ENCODE measurements at regions not wholly inside any gene's neighbourhood (a gene's known extent, or its start where the extent isn't known, plus 50 kb on each side); places are given as distances from the start of the nearest gene placed in this dataset.

DNA sequence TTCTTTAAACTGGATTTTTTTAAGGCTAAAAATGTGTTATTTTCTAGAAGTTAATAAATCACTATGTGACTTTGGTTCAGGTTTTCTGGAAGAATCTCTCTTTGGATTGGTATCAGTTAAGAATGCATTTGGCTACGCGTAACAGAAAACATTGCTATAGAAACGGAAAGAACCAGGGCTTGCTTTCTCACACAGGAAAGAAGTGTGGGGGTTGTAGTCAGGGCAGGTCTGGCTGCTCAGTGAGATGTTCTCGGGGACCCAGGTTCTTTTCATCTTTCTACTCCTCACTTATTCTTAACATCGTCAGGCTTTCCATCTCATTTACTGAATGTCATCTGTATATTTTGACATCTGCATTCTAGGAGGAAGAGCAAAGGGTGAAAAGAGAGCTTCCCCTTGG lies 191.4 kb downstream of the ZBTB18 start:
- Histone ChIP-seq H3K27me3 (ENCODE audit: insufficient read depth, low read length, poor library complexity, severe bottlenecking) (no peaks in the 10 kb centered on the region), H3K4me2 (ENCODE audit: low read depth, low read length, poor library complexity, severe bottlenecking) (no peak overlapping the region), H3K9ac (ENCODE audit: low read depth, low read length, poor library complexity, severe bottlenecking) (no peak overlapping the region), H3K4me3 (ENCODE audit: low read length, poor library complexity, severe bottlenecking) (no peak overlapping the region), H3K79me2 (ENCODE audit: insufficient read depth, low read length) (no peaks in the 10 kb centered on the region), H3K36me3 (ENCODE audit: insufficient read depth, low read length) (no peaks in the 10 kb centered on the region), H2AFZ (ENCODE audit: low read length) (no peak overlapping the region), H3K9me3 (ENCODE audit: insufficient read depth, low read depth, low read length) (no peaks in the 10 kb centered on the region), H3K4me1 (ENCODE audit: insufficient read depth, low read length, poor library complexity, severe bottlenecking) (no peaks in the 10 kb centered on the region), H4K20me1 (ENCODE audit: insufficient read depth, low read length, poor library complexity, severe bottlenecking) (no peaks in the 10 kb centered on the region), H3K9me2 (replicated peaks; ENCODE audit: low read depth, low read length) (no peaks in the 10 kb centered on the region), H3F3A (ENCODE audit: low read depth) (no peaks in the 10 kb centered on the region)
- TF ChIP-seq EZH2phosphoT487 (IDR thresholded peaks at IDR 0.05; ENCODE audit: borderline replicate concordance) = no peak
- TF ChIP-seq, protein P1, sequence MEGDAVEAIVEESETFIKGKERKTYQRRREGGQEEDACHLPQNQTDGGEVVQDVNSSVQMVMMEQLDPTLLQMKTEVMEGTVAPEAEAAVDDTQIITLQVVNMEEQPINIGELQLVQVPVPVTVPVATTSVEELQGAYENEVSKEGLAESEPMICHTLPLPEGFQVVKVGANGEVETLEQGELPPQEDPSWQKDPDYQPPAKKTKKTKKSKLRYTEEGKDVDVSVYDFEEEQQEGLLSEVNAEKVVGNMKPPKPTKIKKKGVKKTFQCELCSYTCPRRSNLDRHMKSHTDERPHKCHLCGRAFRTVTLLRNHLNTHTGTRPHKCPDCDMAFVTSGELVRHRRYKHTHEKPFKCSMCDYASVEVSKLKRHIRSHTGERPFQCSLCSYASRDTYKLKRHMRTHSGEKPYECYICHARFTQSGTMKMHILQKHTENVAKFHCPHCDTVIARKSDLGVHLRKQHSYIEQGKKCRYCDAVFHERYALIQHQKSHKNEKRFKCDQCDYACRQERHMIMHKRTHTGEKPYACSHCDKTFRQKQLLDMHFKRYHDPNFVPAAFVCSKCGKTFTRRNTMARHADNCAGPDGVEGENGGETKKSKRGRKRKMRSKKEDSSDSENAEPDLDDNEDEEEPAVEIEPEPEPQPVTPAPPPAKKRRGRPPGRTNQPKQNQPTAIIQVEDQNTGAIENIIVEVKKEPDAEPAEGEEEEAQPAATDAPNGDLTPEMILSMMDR (conservative IDR thresholded peaks at IDR 0.05; ENCODE audit: low read length) = no peak

DNA sequence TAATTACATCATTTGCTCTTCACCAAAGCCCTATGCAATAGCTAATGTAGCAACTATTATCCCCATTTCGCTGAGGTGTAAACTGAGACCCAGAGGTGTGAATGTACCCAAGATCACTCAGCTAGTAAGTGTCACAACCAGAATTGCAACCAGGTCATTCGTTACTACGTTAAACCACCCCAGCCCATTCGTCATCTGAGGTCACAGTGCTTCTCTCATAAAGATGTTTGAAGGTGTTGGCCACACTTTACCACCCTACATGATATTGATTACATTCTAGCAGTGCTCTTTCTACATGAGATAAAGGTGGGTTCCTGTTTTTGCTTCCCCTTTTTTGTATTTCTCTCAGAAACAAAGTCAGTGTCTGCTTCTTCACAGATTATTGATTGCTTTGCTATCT lies 195.3 kb downstream of the ZBTB18 start:
- H3K4me2 ChIP-seq (ENCODE audit: low read depth, low read length, poor library complexity, severe bottlenecking) = no peak overlapping the region
- H4K20me1 ChIP-seq (ENCODE audit: insufficient read depth, low read length, poor library complexity, severe bottlenecking) = no peaks in the 10 kb centered on the region
- H3K36me3 ChIP-seq (ENCODE audit: insufficient read depth, low read length) = no peaks in the 10 kb centered on the region
- H3F3A ChIP-seq (ENCODE audit: low read depth) = no peaks in the 10 kb centered on the region
- no peaks in the 10 kb centered on the region for H3K9me3 ChIP-seq (ENCODE audit: insufficient read depth, low read depth, low read length)
- H2AFZ ChIP-seq (ENCODE audit: low read length) = no peak overlapping the region
- no peaks in the 10 kb centered on the region for H3K4me1 ChIP-seq (ENCODE audit: insufficient read depth, low read length, poor library complexity, severe bottlenecking)
- no peak overlapping the region for H3K4me3 ChIP-seq (ENCODE audit: low read length, poor library complexity, severe bottlenecking)
- no peak overlapping the region for H3K9ac ChIP-seq (ENCODE audit: low read depth, low read length, poor library complexity, severe bottlenecking)
- no peaks in the 10 kb centered on the region for H3K27me3 ChIP-seq (ENCODE audit: insufficient read depth, low read length, poor library complexity, severe bottlenecking)
- TF ChIP-seq, protein P1 (conservative IDR thresholded peaks at IDR 0.05; ENCODE audit: low read length) = no peak
- no peak for TF ChIP-seq EZH2phosphoT487 (IDR thresholded peaks at IDR 0.05; ENCODE audit: borderline replicate concordance)
- H3K79me2 ChIP-seq (ENCODE audit: insufficient read depth, low read length) = no peaks in the 10 kb centered on the region
- H3K9me2 ChIP-seq (replicated peaks; ENCODE audit: low read depth, low read length) = no peaks in the 10 kb centered on the region

DNA sequence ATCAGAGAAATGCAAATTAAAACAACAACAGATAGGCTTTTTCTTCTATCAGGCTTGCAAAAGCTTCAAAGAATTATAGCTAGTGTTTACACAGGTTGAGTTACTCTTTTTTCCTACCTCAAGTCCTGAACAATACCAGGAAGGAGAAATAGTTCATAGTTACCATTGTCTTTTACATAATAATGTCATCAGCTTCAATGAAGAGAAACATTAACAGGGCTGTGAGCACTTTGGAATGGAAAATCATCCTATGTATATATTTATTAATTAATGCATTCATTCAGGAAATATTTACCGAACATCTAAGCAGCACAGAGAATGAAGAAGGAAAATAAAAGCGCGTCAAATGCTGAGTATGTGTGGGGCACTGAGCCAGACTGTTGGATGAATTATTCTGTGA lies 197.3 kb downstream of the ZBTB18 start:
- no peaks in the 10 kb centered on the region for H3K9me2 ChIP-seq (replicated peaks; ENCODE audit: low read depth, low read length)
- no peaks in the 10 kb centered on the region for H3K36me3 ChIP-seq (ENCODE audit: insufficient read depth, low read length)
- no peaks in the 10 kb centered on the region for H3K9me3 ChIP-seq (ENCODE audit: insufficient read depth, low read depth, low read length)
- no peaks in the 10 kb centered on the region for H3K27me3 ChIP-seq (ENCODE audit: insufficient read depth, low read length, poor library complexity, severe bottlenecking)
- H3K4me1 ChIP-seq (ENCODE audit: insufficient read depth, low read length, poor library complexity, severe bottlenecking) = no peaks in the 10 kb centered on the region
- no peaks in the 10 kb centered on the region for H3F3A ChIP-seq (ENCODE audit: low read depth)
- no peak overlapping the region for H2AFZ ChIP-seq (ENCODE audit: low read length)
- no peak overlapping the region for H3K4me3 ChIP-seq (ENCODE audit: low read length, poor library complexity, severe bottlenecking)
- H3K9ac ChIP-seq (ENCODE audit: low read depth, low read length, poor library complexity, severe bottlenecking) = no peak overlapping the region
- H3K4me2 ChIP-seq (ENCODE audit: low read depth, low read length, poor library complexity, severe bottlenecking) = no peak overlapping the region
- no peaks in the 10 kb centered on the region for H3K79me2 ChIP-seq (ENCODE audit: insufficient read depth, low read length)
- no peak for TF ChIP-seq EZH2phosphoT487 (IDR thresholded peaks at IDR 0.05; ENCODE audit: borderline replicate concordance)
- TF ChIP-seq, protein P1 (conservative IDR thresholded peaks at IDR 0.05; ENCODE audit: low read length) = no peak
- H4K20me1 ChIP-seq (ENCODE audit: insufficient read depth, low read length, poor library complexity, severe bottlenecking) = no peaks in the 10 kb centered on the region

All from Loucy (cell line).